ENCODE measurements at regions not wholly inside any gene's neighbourhood (a gene's known extent, or its start where the extent isn't known, plus 50 kb on each side); places are given as distances from the start of the nearest gene placed in this dataset.

GRCh38 chr9:107693625-107694326, 204.2 kb upstream of the KLF4 start:
- DNase-seq, result peak; percentile 82

GRCh38 chr9:107691664-107692063, 202.1 kb upstream of the KLF4 start:
- DNase-seq, result no peak

DNA sequence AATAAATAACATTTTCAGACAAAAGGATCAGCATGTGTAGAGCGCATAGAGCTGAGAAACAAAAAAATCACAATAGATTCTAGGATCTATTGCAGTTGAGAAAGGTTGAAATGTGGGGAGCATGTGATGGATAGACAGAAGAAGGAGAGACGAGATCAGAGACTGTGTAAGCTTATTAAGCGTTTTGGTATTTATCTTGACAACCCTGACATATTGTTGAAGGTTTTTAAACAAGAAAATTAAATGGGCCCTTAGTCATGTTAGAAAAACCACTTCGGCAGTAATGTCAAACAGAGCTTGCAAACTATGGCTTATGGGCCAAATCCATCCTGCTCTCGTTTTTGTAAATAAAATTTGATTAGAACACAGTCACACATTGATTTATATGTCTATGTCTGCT, 200.5 kb upstream of the KLF4 start:
- DNase-seq, result peak; percentile 62

DNA sequence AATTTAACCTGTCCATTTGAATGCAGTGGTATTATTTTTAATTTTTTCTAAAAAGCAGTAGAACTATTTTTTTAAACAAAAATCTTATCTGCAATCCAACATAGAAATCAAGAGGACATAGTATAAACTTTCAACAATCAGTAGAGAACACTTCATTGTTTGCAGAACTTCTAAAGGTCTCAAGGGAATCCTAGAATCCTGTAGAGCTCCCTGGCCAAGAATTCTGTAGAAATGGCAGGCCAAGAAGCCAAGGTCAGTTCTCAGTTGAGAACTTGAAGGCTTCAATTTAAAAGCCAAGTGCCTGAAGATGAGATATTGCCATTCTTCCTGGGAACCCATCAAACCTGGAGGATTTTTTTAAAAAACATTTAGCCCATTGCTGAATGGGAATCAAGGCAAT, 199.2 kb upstream of the KLF4 start:
- DNase-seq, result no peak

DNA sequence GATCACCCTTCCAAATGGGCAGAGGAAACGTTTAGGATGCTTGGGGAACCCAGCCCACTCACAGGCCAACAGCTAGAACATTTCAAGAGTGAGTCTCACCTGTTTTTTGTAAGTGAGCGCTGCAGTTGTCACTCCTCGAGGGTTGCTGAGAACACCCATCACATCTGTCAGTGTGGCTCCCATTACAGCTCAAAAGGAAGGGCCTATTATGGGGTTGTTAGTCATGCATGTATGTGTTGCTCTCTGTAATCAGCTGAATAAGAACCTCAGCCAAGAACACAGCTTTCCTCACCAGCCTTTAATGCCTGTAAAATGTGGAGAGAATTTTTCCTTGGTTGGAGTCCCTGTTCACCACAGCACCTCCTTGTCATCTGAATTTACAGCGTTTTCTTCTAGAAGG, 196.3 kb upstream of the KLF4 start:
- DNase-seq, result peak; percentile 44

GRCh38 chr9:107685376-107685775, 195.8 kb upstream of the KLF4 start:
- DNase-seq, result no peak

DNA sequence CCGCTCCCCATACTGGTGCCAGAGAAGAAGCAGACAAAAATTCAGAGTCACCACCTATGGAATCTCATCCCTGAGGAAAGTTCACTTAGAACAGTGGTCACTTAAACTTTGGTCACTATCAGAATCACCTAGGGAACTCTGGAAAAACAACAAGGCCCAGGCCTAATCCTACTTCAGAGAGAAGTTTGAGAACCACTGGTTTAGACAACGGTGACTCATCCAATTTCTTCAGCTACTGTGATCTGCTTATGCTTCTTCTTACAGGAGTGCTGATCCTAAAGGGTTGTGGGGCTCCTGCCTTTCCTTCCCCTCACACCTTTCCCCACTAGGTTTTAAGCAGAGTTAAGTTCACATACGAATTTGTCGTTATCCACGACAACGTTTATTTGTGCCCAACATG, 194.7 kb upstream of the KLF4 start:
- DNase-seq, result peak; percentile 23

- no peak for DNase-seq
These were observed 194.0 kb upstream of the KLF4 start for GRCh38 chr9:107683566-107683965.

- no peak for DNase-seq
These were observed 192.4 kb upstream of the KLF4 start for GRCh38 chr9:107681988-107682387.

DNA sequence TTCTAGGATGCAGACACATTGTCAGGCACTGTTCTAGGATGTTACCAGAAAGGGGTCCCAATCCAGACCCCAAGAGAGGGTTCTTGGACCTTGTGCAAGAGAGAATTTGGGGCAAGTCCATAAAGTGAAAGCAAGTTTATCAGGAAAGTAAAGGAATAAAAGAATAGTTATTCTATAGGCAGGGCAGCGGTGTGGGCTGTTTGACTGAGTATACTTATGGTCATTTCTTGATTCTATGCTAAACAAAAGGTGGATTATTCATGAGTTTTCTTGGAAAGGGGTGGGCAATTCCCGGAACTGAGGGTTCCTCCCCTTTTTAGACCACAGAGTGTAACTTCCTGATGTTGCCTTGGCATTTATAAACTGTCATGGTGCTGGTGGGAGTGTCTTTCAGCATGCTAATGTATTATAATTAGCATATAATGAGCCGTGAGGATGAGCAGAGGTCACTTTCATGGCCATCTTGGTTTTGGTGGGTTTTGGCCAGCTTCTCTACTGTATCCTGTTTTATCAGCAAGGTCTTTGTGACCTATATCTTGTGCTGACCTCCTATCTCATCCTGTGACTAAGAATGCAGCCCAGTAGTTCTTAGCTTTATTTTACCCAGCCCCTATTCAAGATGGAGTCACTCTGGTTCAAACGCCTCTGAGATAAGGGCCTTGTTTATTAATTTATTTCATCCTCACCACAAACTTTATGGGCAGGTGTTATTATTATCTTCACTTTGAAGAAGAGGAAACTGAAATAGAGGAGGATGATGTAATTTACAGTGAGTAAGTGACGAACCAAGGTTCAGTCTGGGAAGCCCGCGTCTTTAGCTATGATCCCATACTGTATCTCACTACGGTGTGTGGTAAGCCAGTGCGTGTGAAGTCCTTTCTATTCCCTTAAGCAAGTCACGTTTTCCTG, 186.0 kb upstream of the KLF4 start:
- no peak for DNase-seq

DNA sequence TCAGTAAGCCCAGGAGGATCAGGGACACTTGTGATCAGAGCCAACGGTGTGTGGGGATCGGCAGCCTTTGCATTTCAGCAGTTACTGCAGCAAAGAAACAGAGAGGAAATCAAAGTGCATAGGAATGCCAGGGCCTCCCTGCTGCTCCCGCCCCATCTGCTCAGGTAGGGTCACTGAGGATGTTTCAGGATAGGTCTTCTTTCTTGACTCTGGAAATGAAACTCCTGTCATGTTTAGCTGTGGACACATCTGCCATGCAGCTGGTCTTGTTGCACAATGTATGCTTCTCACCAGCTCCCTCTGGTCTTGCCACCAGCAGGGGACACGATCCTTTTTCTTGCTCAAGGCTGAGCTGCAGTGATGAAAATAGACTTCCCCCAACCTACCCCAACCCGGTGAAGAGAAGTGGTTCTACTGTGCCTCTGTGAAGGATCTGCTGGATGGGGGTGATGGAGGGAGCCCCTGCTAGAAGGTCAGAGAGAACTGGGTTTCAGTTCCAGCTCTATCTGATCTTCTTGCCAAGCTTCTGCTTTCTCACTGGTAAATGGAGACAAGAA, 185.2 kb upstream of the KLF4 start:
- no peak for DNase-seq

- no peak for DNase-seq
These were observed 184.5 kb upstream of the KLF4 start for GRCh38 chr9:107673861-107674720.

GRCh38 chr9:107671588-107671987, 182.0 kb upstream of the KLF4 start:
- no peak for DNase-seq

GRCh38 chr9:107669422-107669821, 179.9 kb upstream of the KLF4 start:
- DNase-seq, result no peak

- no peak for DNase-seq
These were observed 177.9 kb upstream of the KLF4 start for GRCh38 chr9:107667231-107668070.

- DNase-seq, result no peak
These were observed 175.5 kb upstream of the KLF4 start for GRCh38 chr9:107665057-107665456.

DNA sequence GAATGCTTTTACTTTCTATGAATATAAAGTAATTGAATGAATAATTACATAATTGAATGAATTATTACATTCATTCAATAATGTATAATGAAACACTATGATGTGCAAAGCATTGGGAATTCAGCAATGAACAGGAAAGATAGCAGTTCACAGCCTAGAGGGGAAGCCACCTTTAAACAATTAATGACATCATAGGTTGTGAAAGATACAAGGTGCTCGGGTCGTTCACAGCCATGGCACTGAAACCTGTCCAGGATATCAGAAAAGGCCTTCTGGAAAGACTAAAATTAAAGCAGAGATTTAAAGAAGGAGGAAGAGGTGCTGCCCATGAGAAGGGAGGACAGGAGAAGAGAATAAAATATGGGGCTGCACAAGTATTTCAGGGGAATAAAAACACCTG, 171.4 kb upstream of the KLF4 start:
- no peak for DNase-seq

- DNase-seq, result no peak
These were observed 163.8 kb upstream of the KLF4 start for GRCh38 chr9:107653263-107653821.

GRCh38 chr9:107650995-107651394, 161.4 kb upstream of the KLF4 start:
- DNase-seq, result no peak

DNA sequence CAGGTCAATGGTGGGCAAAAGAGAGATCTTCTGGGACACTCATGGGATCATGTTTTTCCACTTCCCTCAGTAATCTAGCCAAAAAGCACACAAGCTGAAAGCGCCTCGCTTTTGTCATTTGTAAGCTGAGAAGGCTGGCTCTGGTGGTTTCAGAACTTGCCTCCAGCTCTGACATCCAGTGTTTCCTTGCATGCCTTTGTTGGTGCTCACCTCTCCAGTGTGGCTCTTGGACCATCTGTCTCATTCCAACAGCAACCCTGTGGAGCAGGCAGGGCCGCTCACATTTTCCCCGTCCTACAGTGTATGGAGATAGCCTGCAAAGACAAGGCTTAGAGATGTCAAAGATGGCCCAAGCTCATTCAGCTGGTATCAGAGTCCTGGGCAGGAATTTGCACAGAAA, 160.8 kb upstream of the KLF4 start:
- DNase-seq, result peak; percentile 85

DNA sequence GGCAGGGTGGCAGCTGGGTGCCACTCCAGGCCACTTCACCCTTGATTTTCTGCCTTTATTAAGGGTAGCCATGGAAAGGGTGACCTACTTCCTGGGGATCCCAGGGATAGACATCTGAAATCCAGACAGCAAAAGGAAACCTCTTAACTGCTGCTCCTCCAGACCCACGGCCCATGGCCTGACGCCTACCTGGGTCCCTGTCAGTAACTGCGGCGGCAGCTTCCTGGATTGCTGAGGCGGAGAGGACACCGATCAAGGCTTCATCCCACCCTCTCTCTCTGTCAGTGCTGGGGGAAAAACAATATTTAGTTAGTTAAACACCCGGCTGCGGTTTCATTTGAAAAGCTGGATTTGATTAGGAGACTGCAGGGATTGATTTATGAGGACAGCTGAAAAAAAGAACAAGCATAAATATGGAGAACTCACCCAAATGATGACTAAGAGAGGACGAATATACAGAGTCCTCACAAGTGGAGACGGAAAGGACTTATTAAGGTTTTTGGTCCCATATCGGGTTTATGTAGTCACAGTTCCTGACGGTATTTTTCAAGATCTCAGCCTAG, 158.7 kb upstream of the KLF4 start:
- DNase-seq, result peak; percentile 89

Data from fibroblast of skin of right biceps (primary cell).